ENCODE measurements at regions not wholly inside any gene's neighbourhood (a gene's known extent, or its start where the extent isn't known, plus 50 kb on each side); places are given as distances from the start of the nearest gene placed in this dataset.

DNA sequence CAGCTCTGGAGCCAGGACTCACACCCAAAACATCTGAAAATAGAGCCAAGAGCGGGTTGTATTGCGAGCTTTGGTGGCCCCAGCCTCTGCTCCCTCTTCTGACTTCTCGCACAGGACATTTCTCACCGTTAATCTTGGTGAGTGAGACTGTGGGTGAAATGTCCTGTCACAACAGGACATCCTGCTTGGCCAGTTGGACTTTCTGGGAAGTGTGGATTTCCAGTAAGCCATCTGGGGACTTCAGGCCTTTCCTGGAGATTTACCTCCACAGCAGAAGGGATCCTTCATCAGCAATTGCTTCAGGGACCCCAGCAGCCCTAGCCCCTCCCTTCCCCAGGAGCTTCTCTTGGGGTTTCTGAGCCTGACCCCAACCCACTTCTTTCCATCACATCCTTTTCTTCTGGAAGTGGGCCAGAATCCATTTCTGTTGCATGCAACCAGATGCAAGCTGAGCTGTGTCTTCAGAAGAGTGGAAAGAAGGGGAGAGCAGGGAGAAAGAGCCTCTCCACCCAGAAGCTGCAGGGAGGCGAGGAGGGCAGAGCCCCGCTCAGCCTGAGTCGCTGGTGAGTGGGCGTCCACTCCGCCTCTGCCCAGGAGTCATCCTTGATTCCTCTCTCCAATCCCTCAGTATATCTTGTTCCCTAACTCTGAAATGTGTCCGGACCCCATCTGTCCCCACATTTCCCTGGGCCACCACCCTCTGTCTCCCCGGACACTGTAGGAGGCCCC lies 50.3 kb upstream of the GADD45G start:
- no peak for DNase-seq

DNA sequence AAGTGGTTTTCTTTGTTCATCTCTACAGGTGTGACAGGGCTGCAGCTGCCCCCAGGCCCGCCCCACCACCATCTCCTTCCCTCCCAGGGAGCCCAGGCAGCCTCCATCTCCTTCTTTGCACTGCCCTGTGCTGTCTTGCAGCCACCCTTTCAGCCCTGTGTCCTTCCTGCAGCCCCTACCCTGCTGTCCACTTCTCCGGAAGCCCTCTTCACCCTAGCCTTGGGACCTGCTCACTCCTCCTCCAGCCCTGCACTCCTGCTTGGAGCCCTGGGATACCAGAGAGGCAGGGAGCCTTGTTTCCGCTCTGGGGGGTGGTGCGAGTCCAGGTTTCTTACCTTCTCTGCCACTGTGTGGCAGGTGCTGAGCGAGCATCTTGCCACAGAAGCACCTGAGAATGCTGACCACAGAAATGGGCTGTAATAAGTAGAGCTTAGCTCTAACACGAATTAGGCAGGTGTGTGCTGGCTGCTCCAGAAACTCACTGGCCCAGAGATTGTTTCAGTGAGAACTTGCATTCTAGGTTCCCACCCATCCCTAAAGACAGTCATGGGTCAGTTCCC lies 51.3 kb upstream of the GADD45G start:
- DNase-seq = no peak

DNA sequence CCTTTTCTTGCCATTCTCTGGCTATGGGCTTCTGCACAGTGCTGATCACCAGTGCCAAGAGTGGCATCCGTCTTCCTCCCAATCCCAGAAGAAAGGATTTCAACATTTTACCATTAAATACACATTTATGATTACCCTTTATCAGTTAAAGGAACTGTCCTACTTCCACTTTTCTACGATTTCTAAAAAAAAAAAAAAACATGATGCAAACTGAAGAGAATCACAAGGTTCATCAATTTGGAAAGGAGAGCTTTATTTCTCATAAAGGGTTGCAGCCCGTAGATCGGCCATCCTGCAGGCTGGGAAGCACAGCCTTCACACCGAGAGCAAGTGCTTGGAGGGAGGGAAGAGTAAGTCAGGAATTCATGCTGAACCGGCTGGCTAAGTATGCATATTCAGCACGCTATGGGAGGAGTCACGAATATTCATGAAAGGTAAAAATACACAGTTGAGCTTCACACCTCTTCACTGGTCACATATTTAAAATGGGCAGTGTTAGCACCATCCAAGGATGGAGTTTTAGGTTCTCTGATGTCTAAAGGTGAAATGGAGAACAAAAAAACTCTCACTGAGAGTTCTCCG lies 52.5 kb upstream of the SEMA4D start:
- DNase-seq = no peak

DNA sequence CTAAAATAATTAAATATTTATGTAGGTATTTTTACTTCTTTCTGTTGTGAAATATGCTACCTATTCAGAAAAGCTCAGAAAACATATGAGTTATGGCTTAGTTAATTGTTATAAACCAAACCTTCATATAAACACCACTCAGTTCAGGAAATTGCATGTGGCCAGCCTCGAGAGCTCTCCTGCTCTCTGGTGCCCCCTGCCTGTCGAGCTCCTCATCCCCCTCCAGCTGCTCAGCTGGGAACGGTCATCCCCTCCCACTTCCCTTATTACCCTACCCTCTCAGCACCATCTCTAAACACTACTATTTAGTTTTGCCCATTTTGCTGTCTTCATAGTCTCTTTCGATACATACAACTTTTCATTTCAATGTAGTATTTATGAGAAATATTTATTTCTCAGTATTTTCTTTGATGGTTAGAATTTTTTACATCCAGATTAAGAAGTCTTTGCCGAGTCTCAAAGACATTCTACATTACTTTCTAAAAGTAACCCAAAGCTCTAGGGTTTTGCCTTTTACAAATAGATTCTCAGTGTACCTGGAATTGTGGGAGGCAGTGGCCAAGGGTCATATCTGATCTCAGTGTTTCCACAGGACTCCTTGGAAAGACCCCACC lies 51.2 kb upstream of the SEMA4D start:
- DNase-seq = peak; percentile 85

GRCh38 chr9:89548071-89548638 lies 50.2 kb upstream of the SEMA4D start:
- no peak for DNase-seq
